Sigmoid colon (tissue), 4 donors: ENCODE measurements at regions not wholly inside any gene's neighbourhood (a gene's known extent, or its start where the extent isn't known, plus 50 kb on each side); places are given as distances from the start of the nearest gene placed in this dataset.
A peak's percentile ranks its signal among the peaks of the same experiment; 100 is the strongest.

Source experiments
- EP300 ChIP-seq, 4 donors: sonication (generic); formaldehyde crosslinking; IDR thresholded peaks; one replicate each; pipeline ENCODE4 v1.6.1; 2017; ENCODE audit warnings: antibody characterized with exemption in 4 of 4
- POLR2A ChIP-seq, 2 donors: fragments of 450-650 bp; IDR thresholded peaks; one replicate each; pipeline ENCODE4 v1.6.1; 2016; ENCODE audit warnings: antibody characterized with exemption in 2 of 2, mild to moderate bottlenecking in 2 of 2, moderate library complexity in 2 of 2
- POLR2AphosphoS5 ChIP-seq, 4 donors: sonication (generic); formaldehyde crosslinking; IDR thresholded peaks; one replicate each; pipeline ENCODE4 v1.6.1; 2017; ENCODE audit warnings: antibody characterized with exemption in 4 of 4
- TF ChIP-seq, protein P1 (sequence below), 4 experiments: fragments of 450-650 bp in 3 of 4; fragments of 200-600 bp in 1 of 4; IDR thresholded peaks; one replicate each; pipeline ENCODE4 v1.5.1; 2016 to 2019; ENCODE audit warnings: antibody characterized with exemption in 4 of 4, mild to moderate bottlenecking in 3 of 4, moderate library complexity in 2 of 4

DNA sequence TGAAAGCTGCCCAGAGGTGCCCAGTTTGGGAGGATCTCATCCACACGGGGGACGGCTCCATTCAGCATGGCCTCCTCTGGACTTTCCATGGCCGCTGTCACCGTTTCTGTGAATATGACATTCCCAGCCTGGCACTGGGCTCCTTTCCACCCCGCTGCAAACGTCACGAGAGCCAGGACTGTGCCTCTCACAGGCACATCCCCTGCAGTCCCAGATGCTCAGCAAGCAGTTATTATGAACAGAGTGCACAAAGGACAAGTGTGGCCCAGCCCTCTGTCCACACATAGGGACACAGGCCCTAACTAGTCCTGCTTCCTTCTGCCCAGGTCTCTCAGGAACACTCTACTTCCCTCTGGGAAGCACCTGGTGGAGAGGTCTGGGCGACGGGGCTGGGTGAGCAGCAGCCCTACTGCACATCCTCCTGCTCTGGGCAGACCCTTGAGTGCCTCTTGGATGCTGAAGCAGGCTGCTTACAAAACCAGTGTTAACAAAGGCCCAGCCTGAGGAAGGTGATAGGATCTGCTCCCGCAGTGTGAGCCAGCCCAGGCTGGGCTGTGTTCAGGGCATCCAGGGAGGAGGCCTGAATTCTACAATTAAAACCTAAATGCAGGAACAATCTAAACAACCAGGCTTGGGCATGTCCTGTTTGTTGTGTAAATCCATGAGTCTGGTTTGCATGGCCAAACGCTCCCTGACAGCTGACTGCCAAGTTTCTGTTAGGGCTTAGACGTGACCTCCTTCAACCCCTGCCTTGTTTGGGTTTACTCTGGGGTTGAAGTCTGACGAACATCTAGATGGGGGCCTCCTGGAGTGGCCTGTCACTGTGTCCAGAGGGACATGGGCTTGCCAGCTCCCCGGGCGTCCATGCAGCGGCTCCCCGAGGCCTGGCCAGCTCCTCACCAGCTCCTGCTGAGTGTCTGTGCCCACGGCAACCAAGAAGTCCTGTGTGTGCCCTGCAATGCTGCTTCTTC is 269.8 kb downstream of the GADD45G start:
- TF ChIP-seq, protein P1, sequence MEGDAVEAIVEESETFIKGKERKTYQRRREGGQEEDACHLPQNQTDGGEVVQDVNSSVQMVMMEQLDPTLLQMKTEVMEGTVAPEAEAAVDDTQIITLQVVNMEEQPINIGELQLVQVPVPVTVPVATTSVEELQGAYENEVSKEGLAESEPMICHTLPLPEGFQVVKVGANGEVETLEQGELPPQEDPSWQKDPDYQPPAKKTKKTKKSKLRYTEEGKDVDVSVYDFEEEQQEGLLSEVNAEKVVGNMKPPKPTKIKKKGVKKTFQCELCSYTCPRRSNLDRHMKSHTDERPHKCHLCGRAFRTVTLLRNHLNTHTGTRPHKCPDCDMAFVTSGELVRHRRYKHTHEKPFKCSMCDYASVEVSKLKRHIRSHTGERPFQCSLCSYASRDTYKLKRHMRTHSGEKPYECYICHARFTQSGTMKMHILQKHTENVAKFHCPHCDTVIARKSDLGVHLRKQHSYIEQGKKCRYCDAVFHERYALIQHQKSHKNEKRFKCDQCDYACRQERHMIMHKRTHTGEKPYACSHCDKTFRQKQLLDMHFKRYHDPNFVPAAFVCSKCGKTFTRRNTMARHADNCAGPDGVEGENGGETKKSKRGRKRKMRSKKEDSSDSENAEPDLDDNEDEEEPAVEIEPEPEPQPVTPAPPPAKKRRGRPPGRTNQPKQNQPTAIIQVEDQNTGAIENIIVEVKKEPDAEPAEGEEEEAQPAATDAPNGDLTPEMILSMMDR (IDR thresholded peaks at IDR 0.05) = no peak
- TF ChIP-seq POLR2A (IDR thresholded peaks at IDR 0.05) = no peak
- no peak for TF ChIP-seq EP300 (IDR thresholded peaks at IDR 0.05)
- peak in 1 of 4 donors; percentile 29 for TF ChIP-seq POLR2AphosphoS5 (IDR thresholded peaks at IDR 0.05)
